ENCODE measurements at regions not wholly inside any gene's neighbourhood (a gene's known extent, or its start where the extent isn't known, plus 50 kb on each side); places are given as distances from the start of the nearest gene placed in this dataset.

- no peak overlapping the region for H3K18ac ChIP-seq (ENCODE audit: insufficient read length, low read depth, low read length)
- no peaks in the 10 kb centered on the region for H3K79me2 ChIP-seq (ENCODE audit: insufficient read depth, low read length)
- DNase-seq = no peak
- no peak overlapping the region for H2BK15ac ChIP-seq (ENCODE audit: low read depth, low read length)
- H3K4me1 ChIP-seq (ENCODE audit: insufficient read depth, low read length) = no peaks in the 10 kb centered on the region; the same call in 1 of the 2 replicates
- H3K23me2 ChIP-seq (ENCODE audit: insufficient read length, low read depth, low read length, poor library complexity, severe bottlenecking) = no peaks in the 10 kb centered on the region
- Mint-ChIP-seq H3K4me1 (peaks cover 16% of the 10 kb centered on the region in 2 experiments), H3K27me3 (ENCODE audit: low read depth) (peaks cover 8% of the 10 kb centered on the region; the same call in 1 of the 2 replicates), H3K9me3 (no peaks in the 10 kb centered on the region; a peak in 1 of 5 replicates), H3K36me3 (ENCODE audit: insufficient read depth in 1 of 3, low read depth in 3 of 3) (no peaks in the 10 kb centered on the region), H3K4me3 (no peak overlapping the region), H3K27ac (no peak overlapping the region)
- no peak overlapping the region for H3K56ac ChIP-seq (ENCODE audit: insufficient read length, low read depth, low read length)
- H2BK120ac ChIP-seq (ENCODE audit: low read depth, low read length, poor library complexity, severe bottlenecking) = no peak overlapping the region
- H2AK5ac ChIP-seq (ENCODE audit: insufficient read length, low read length) = no peak overlapping the region
- no peak overlapping the region for H3K14ac ChIP-seq (ENCODE audit: insufficient read depth, low read length)
- WGBS (ENCODE audit: extremely low coverage, insufficient read length, low lambda C conversion rate) = no CpG with 5 or more reads among the region's 3 CpGs
- no peaks in the 10 kb centered on the region for H4K20me1 ChIP-seq (ENCODE audit: control insufficient read depth, insufficient read depth, insufficient read length)
- no peak overlapping the region for H4K8ac ChIP-seq (replicated peaks; ENCODE audit: insufficient read length, low read depth, low read length)
- no peaks in the 10 kb centered on the region for H3K27me3 ChIP-seq (ENCODE audit: insufficient read depth, low read length)
- H2AFZ ChIP-seq (ENCODE audit: low read length) = no peak overlapping the region
- no peaks in the 10 kb centered on the region for H3K79me1 ChIP-seq (ENCODE audit: insufficient read depth, low read depth, low read length, poor library complexity, severe bottlenecking)
- no peak overlapping the region for H3K4ac ChIP-seq (ENCODE audit: low read depth, low read length)
- no peak overlapping the region for H2BK20ac ChIP-seq (ENCODE audit: low read depth, low read length, poor library complexity, severe bottlenecking)
- no peak overlapping the region for H3K23ac ChIP-seq (ENCODE audit: insufficient read length, low read depth, low read length)
- no peak overlapping the region for H3K27ac ChIP-seq (ENCODE audit: insufficient read length, low read depth, low read length)
- H3K4me2 ChIP-seq (ENCODE audit: insufficient read depth, insufficient read length, low read length) = no peak overlapping the region
- no peak overlapping the region for H4K91ac ChIP-seq (ENCODE audit: insufficient read length, low read depth, low read length)
- H2BK12ac ChIP-seq (ENCODE audit: insufficient read length, low read depth, low read length) = no peak overlapping the region
- TF ChIP-seq CTCF (conservative IDR thresholded peaks at IDR 0.05) = no peak
- no peaks in the 10 kb centered on the region for H3K9me3 ChIP-seq (ENCODE audit: control insufficient read depth, low read depth, low read length)
- H3K9ac ChIP-seq (ENCODE audit: extremely low read depth, insufficient read length, low read length) = no peak overlapping the region
- no peak overlapping the region for H2BK5ac ChIP-seq (ENCODE audit: insufficient read length, low read length)
- no peak overlapping the region for H4K5ac ChIP-seq (ENCODE audit: insufficient read length, low read depth, low read length)
- H3T11ph ChIP-seq (ENCODE audit: low read length) = no peak overlapping the region
These were observed 495.4 kb upstream of the TMEM132C start for GRCh38 chr12:127771546-127771945.

All from H9 (cell line).